Fibroblast of lung (primary cell): ENCODE measurements at regions not wholly inside any gene's neighbourhood (a gene's known extent, or its start where the extent isn't known, plus 50 kb on each side); places are given as distances from the start of the nearest gene placed in this dataset.

ENCODE experiments used
- EZH2 ChIP-seq: IDR thresholded peaks from 2 replicates; pipeline ENCODE4 v1.5.1; 2012; ENCODE audit warnings: low read length, control low read depth, mild to moderate bottlenecking; ENCODE audit errors: missing control alignments
- TF ChIP-seq, protein P1 (sequence below), 2 donors: IDR thresholded peaks in 1 of 2; conservative IDR thresholded peaks in 1 of 2; 1 replicate in 1 of 2; 2 replicates in 1 of 2; pipeline ENCODE4 v1.5.1; 2011 to 2012; ENCODE audit warnings: low read length in 2 of 2, control low read depth in 1 of 2, inconsistent platforms in 1 of 2, low read depth in 1 of 2, mild to moderate bottlenecking in 1 of 2

DNA sequence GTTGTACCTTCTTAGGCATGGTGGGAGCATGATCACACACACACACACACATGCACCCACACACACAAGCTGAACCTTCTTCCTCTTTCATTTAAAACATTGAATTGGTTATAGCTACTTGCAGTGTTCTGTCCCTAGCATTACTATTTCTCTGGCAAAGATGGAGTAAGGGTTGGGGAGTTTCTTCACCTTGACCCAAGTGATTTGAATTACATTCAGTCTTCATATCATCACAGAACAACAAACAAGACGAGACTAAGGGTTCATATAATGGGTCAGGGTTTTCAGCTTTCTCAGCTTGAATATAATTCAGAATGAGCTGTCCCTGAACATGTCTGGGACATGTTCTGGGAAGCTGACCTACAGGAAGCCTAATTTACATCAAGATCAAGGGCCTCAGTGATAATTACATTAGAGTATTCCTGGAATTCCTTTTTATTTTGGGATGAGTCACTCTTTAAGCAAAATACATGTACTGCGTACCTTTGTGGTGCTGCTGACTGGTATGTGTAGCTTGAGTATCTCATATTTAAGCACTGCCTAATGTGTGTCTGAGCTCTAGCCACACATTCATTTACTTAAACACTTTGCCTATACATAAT, 213.5 kb upstream of the TMEM229A start:
- TF ChIP-seq, protein P1, sequence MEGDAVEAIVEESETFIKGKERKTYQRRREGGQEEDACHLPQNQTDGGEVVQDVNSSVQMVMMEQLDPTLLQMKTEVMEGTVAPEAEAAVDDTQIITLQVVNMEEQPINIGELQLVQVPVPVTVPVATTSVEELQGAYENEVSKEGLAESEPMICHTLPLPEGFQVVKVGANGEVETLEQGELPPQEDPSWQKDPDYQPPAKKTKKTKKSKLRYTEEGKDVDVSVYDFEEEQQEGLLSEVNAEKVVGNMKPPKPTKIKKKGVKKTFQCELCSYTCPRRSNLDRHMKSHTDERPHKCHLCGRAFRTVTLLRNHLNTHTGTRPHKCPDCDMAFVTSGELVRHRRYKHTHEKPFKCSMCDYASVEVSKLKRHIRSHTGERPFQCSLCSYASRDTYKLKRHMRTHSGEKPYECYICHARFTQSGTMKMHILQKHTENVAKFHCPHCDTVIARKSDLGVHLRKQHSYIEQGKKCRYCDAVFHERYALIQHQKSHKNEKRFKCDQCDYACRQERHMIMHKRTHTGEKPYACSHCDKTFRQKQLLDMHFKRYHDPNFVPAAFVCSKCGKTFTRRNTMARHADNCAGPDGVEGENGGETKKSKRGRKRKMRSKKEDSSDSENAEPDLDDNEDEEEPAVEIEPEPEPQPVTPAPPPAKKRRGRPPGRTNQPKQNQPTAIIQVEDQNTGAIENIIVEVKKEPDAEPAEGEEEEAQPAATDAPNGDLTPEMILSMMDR (conservative IDR thresholded peaks at IDR 0.05 in 1 of 2, IDR thresholded peaks at IDR 0.05 in 1 of 2; ENCODE audit: low read depth in 1 of 2, low read length in 2 of 2), result no peak
- no peak for TF ChIP-seq EZH2
